Thoracic aorta (tissue), 2 donors: ENCODE measurements at regions not wholly inside any gene's neighbourhood (a gene's known extent, or its start where the extent isn't known, plus 50 kb on each side); places are given as distances from the start of the nearest gene placed in this dataset.

ENCODE experiments used
- ATAC-seq: fragments of 150-250 bp; one replicate; pipeline ENCODE4 v1.8.0; 2017; ENCODE audit warnings: low read depth; ENCODE audit not compliant: insufficient number of reproducible peaks, low FRiP score
- DNase-seq: peaks from one replicate; pipeline ENCODE4 v3.0.0-alpha.2; 2020; ENCODE audit warnings: low spot score
- H3K27ac ChIP-seq, 2 donors: fragments of 200-600 bp; sonication (generic); 1 replicate in 1 of 2; 2 replicates in 1 of 2; pipeline ENCODE4 v1.5.1; 2016; ENCODE audit warnings: mild to moderate bottlenecking in 2 of 2, moderate library complexity in 2 of 2
- H3K27me3 ChIP-seq: fragments of 200-600 bp; sonication (generic); replicated peaks from 2 replicates; pipeline ENCODE4 v1.6.0; 2016; ENCODE audit warnings: mild to moderate bottlenecking; ENCODE audit not compliant: insufficient read depth
- H3K36me3 ChIP-seq: fragments of 200-600 bp; sonication (generic); one replicate; pipeline ENCODE4 v1.5.1; 2016
- H3K4me1 ChIP-seq, 2 donors: fragments of 200-600 bp; sonication (generic); 1 replicate in 1 of 2; 2 replicates in 1 of 2; pipeline versions ENCODE4 v1.5.1 to v1.6.0; 2016; ENCODE audit warnings: low read depth in 2 of 2, mild to moderate bottlenecking in 1 of 2; ENCODE audit not compliant: control insufficient read depth in 1 of 2
- H3K4me3 ChIP-seq: fragments of 200-600 bp; sonication (generic); 2 replicates; pipeline ENCODE4 v1.5.1; 2016; ENCODE audit warnings: mild to moderate bottlenecking
- H3K9me3 ChIP-seq: fragments of 200-600 bp; sonication (generic); 2 replicates; pipeline ENCODE4 v1.5.1; 2016
- CTCF ChIP-seq: fragments of 200-600 bp; sonication (generic); IDR thresholded peaks from one replicate; pipeline ENCODE4 v1.5.1; 2019; ENCODE audit warnings: antibody characterized with exemption

GRCh38 chr12:105935106-105935505 is 203.6 kb downstream of the NUAK1 start:
- H3K27ac ChIP-seq = no peak overlapping the region
- TF ChIP-seq CTCF = no peak
- no peak for ATAC-seq

GRCh38 chr12:105935981-105936380 is 202.8 kb downstream of the NUAK1 start:
- TF ChIP-seq CTCF = no peak
- H3K9me3 ChIP-seq = no peaks in the 10 kb centered on the region
- no peak overlapping the region for H3K27ac ChIP-seq
- no peaks in the 10 kb centered on the region for H3K36me3 ChIP-seq
- ATAC-seq (no peak), DNase-seq (no peak)
- no peak overlapping the region for H3K4me3 ChIP-seq
- H3K4me1 ChIP-seq = peaks cover 4 to 17% of the 10 kb centered on the region in 2 donors
- H3K27me3 ChIP-seq = no peaks in the 10 kb centered on the region

More at GRCh38 chr12:105935106-105935505, 203.6 kb downstream of the NUAK1 start:
- Histone ChIP-seq H3K4me1 (peaks cover 4 to 17% of the 10 kb centered on the region in 2 donors), H3K9me3 (no peaks in the 10 kb centered on the region), H3K27me3 (no peaks in the 10 kb centered on the region), H3K4me3 (no peak overlapping the region), H3K36me3 (no peaks in the 10 kb centered on the region)
- DNase-seq = no peak

- Histone ChIP-seq H3K4me1 (peaks cover 4 to 17% of the 10 kb centered on the region in 2 donors), H3K27ac (no peak overlapping the region), H3K9me3 (no peaks in the 10 kb centered on the region), H3K36me3 (no peaks in the 10 kb centered on the region), H3K4me3 (no peak overlapping the region), H3K27me3 (no peaks in the 10 kb centered on the region)
- DNase-seq (no peak), ATAC-seq (no peak)
- no peak for TF ChIP-seq CTCF
These were observed 202.3 kb downstream of the NUAK1 start for GRCh38 chr12:105936496-105936895.

GRCh38 chr12:105937009-105937408 is 201.7 kb downstream of the NUAK1 start:
- H3K4me3 ChIP-seq = no peak overlapping the region
- H3K27me3 ChIP-seq = no peaks in the 10 kb centered on the region
- no peaks in the 10 kb centered on the region for H3K9me3 ChIP-seq
- no peak for TF ChIP-seq CTCF
- H3K27ac ChIP-seq = no peak overlapping the region
- peaks cover 4 to 17% of the 10 kb centered on the region in 2 donors for H3K4me1 ChIP-seq
- no peaks in the 10 kb centered on the region for H3K36me3 ChIP-seq
- DNase-seq = no peak
- ATAC-seq = no peak

- no peak for ATAC-seq
- TF ChIP-seq CTCF = no peak
- Histone ChIP-seq H3K9me3 (no peaks in the 10 kb centered on the region), H3K4me3 (no peak overlapping the region), H3K27ac (no peak overlapping the region), H3K36me3 (no peaks in the 10 kb centered on the region), H3K4me1 (peaks cover 4 to 14% of the 10 kb centered on the region in 2 donors), H3K27me3 (no peaks in the 10 kb centered on the region)
- no peak for DNase-seq
These were observed 199.5 kb downstream of the NUAK1 start for GRCh38 chr12:105939181-105939721.
